ENCODE measurements at regions not wholly inside any gene's neighbourhood (a gene's known extent, or its start where the extent isn't known, plus 50 kb on each side); places are given as distances from the start of the nearest gene placed in this dataset.

DNA sequence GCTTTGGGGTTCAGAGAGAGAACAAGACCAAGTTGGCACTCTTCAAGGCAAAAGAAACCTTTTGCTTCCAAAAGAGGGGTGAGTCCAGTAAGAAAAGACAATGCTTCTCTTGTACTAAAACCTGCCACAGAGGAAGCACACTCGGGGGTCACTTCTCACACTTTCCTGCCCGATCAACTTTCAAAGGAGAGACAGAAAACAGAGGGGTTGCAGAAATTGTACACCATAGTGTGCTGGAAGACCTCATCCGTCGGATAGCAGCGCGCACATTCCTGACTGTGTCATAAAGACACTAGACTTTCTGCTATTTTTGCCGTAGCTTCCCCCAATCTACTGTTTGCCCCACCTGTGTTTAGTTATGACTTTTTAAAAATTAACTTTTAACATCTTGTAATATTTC lies 66.9 kb downstream of the OR2K2 start:
- Histone ChIP-seq H3K27me3 (replicated peaks) (no peaks in the 10 kb centered on the region), H3K36me3 (replicated peaks) (no peaks in the 10 kb centered on the region), H3K27ac (no peak overlapping the region), H3K4me3 (ENCODE audit: low read depth, low read length) (no peak overlapping the region)
- no peak for DNase-seq
- TF ChIP-seq, protein P1, sequence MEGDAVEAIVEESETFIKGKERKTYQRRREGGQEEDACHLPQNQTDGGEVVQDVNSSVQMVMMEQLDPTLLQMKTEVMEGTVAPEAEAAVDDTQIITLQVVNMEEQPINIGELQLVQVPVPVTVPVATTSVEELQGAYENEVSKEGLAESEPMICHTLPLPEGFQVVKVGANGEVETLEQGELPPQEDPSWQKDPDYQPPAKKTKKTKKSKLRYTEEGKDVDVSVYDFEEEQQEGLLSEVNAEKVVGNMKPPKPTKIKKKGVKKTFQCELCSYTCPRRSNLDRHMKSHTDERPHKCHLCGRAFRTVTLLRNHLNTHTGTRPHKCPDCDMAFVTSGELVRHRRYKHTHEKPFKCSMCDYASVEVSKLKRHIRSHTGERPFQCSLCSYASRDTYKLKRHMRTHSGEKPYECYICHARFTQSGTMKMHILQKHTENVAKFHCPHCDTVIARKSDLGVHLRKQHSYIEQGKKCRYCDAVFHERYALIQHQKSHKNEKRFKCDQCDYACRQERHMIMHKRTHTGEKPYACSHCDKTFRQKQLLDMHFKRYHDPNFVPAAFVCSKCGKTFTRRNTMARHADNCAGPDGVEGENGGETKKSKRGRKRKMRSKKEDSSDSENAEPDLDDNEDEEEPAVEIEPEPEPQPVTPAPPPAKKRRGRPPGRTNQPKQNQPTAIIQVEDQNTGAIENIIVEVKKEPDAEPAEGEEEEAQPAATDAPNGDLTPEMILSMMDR (IDR thresholded peaks at IDR 0.05; ENCODE audit: low read depth, low read length, missing control alignments): no peak
- in situ Hi-C loops (cut with HindIII; ENCODE audit: low pct_ligation_motif_present, low sequenced_read_pairs): no loop called here

DNA sequence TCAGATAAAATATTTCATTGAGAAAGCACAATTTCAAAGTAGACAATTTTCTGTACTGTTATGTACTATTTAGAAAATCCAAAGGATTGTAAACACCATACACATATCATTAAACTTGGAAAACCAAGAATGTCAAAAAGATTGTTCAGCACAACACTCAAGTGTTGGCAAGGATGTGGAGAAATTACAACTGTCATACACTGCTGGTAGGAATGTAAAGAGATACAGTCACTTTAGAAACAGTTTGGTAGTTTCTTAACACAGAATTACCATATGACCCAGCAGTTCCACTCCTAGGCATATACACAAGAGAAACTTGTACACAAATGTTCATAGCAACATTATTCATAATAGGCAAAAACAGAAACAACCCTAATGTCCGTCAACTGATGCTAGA lies 71.2 kb downstream of the OR2K2 start:
- TF ChIP-seq, protein P1 (IDR thresholded peaks at IDR 0.05; ENCODE audit: low read depth, low read length, missing control alignments): no peak
- Histone ChIP-seq H3K36me3 (replicated peaks) (no peaks in the 10 kb centered on the region), H3K27ac (no peak overlapping the region), H3K4me3 (ENCODE audit: low read depth, low read length) (no peak overlapping the region), H3K27me3 (replicated peaks) (no peaks in the 10 kb centered on the region)
- no peak for DNase-seq
- in situ Hi-C loops (cut with HindIII; ENCODE audit: low pct_ligation_motif_present, low sequenced_read_pairs): no loop called here

GRCh38 chr9:111258209-111258874 lies 71.7 kb downstream of the OR2K2 start:
- TF ChIP-seq, protein P1 (IDR thresholded peaks at IDR 0.05; ENCODE audit: low read depth, low read length, missing control alignments): no peak
- H3K36me3 ChIP-seq (replicated peaks): no peaks in the 10 kb centered on the region
- DNase-seq: no peak
- H3K27me3 ChIP-seq (replicated peaks): no peaks in the 10 kb centered on the region
- no peak overlapping the region for H3K27ac ChIP-seq
- no peak overlapping the region for H3K4me3 ChIP-seq (ENCODE audit: low read depth, low read length)
- in situ Hi-C loops (cut with HindIII; ENCODE audit: low pct_ligation_motif_present, low sequenced_read_pairs): no loop called here

DNA sequence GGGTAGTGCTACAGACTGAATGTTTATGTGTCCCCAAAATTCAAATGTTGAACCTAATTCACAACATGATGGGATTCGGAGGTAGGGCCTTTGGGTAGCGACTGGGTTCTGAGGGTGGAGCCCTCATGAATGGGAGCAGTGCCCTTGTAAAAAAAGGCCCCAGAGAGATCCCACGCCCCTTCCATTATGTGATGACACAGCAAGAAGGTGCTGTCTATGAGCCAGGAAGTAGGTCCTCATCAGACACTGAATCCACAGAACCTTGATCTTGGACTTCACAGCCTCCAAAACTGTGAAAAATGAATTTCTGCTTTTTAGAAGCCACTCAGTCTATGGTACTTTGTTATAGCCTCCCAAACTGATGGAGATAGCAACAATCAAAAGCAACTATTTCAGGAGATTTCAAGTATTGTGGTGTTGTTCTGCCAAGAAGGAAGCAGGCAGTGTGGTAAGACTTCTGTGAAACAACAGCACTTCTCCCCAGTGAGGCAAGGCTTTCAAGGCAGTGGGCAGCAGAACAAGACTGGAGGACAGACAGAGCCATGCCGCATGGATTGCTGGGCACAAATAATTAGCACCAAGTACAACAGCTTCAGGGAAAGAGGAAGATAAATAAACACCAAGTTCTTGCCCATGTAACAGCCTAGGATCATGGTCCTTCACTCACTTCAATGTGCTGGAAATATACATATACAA lies 76.1 kb downstream of the OR2K2 start:
- DNase-seq: no peak
- in situ Hi-C loops (cut with HindIII; ENCODE audit: low pct_ligation_motif_present, low sequenced_read_pairs): no loop called here
- H3K27ac ChIP-seq: no peak overlapping the region
- TF ChIP-seq, protein P1 (IDR thresholded peaks at IDR 0.05; ENCODE audit: low read depth, low read length, missing control alignments): no peak
- H3K27me3 ChIP-seq (replicated peaks): no peaks in the 10 kb centered on the region
- no peaks in the 10 kb centered on the region for H3K36me3 ChIP-seq (replicated peaks)
- no peak overlapping the region for H3K4me3 ChIP-seq (ENCODE audit: low read depth, low read length)

GRCh38 chr9:111250875-111251842 lies 78.9 kb downstream of the OR2K2 start:
- no peak for DNase-seq
- H3K27ac ChIP-seq: no peak overlapping the region
- in situ Hi-C loops (cut with HindIII; ENCODE audit: low pct_ligation_motif_present, low sequenced_read_pairs): no loop called here
- H3K27me3 ChIP-seq (replicated peaks): no peaks in the 10 kb centered on the region
- H3K4me3 ChIP-seq (ENCODE audit: low read depth, low read length): no peak overlapping the region
- TF ChIP-seq, protein P1 (IDR thresholded peaks at IDR 0.05; ENCODE audit: low read depth, low read length, missing control alignments): no peak
- no peaks in the 10 kb centered on the region for H3K36me3 ChIP-seq (replicated peaks)

Data from brain microvascular endothelial cell (primary cell).